NCI-H128 (cell line): ENCODE measurements at regions not wholly inside any gene's neighbourhood (a gene's known extent, or its start where the extent isn't known, plus 50 kb on each side); places are given as distances from the start of the nearest gene placed in this dataset.
"Not testable (repeated sequence)": the region's sequence is repeated elsewhere in the genome, so short reads cannot be mapped to it uniquely, and the experiment has no call there.

Source experiments
- DNase-seq: peaks from one replicate; lab custom pipeline; 2025; ENCODE audit not compliant: unreplicated experiment; lab: John Stamatoyannopoulos, UW

DNA sequence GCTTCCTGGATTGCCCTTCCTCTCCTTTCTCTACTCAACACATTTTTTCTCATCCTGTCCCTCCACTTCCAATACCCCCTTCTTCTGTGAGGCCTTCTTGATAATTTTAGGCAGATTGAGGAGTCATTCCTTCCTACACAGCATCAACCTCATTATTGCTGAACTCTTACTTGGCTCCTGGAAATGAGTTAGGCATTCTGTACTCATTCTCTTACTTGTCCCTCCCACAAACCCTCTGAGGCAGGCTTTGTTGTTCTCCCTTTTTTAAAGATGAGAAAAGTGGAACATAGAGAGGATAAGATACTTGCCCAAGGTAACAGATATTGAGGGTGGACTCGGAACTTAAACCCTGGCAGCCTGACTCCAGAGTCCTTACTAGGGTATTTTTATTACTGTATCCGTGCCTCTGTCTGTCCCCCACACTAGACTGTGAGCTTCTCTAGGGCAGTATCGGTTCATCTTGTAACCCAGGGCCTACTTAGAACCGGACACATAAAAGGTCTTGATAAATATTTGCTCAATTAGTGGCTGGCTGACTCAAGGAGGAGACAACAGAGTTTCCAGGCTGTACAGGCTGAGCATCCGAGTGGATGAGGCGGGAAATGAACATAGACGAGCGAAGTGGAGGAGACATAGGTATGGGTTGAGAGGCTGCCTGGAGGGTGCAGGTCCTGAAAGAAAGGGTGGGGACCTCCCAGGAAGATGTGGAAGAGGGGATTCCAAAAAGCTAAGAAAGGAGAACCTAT, 148.7 kb upstream of the ATP2B2 start:
- no peak for DNase-seq

DNA sequence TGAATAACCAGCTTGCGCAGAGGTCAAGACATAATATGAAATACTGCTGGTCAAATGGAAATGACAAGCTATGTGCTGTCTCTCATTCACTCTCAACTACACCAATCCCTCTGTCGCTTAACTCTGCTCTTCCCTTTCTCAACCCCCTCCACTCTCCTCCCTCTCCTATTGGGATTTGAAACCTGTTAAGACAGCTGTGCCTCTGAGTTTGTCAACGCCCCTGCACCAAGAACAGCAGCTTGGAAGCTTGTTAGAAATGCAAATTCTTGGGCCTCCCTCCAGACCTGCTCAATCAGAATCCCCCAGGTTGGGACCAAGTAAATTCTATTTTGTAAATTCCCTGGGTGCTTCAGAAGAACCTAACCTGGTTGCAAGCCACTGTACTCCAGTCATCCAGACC, 149.7 kb upstream of the ATP2B2 start:
- DNase-seq = no peak

DNA sequence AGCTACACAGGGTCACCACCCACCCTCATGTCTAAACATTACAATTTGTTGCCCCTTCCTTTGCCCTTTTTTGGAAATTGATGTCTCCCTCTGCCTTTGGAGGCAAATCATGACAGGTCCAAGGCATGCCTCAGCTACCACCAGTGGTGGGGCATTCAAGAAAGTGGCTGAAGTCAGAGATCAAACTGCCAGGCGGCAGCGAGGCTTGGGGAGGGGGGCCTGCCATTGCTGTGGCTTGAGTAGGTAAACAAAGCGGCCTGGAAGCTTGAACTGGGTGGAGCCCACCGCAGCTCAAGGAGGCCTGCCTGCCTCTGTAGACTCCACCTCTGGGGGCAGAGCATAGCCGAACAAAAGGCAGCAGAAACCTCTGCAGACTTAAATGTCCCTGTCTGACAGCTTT, 152.0 kb upstream of the ATP2B2 start:
- not testable (repeated sequence) for DNase-seq

DNA sequence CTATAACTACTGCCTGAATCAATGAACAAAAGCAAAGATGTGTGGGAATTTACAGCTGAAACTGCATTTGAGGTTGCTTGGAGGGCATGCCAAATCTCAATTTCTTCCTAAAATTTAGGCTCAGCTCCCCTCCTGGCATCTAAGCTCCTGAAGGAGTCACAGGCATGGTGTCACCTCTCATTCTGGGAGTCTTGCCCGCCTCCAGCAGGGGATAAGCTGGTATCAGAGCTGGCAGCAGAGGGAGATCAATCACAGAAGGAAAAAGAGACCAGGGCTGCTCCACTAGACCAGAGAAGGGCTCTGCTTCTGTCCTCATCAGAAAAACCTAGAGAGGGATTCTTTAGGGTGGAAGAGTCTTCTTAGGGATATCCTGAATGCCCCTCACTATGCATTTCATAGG, 150.4 kb upstream of the SLC6A11 start:
- DNase-seq = no peak

DNA sequence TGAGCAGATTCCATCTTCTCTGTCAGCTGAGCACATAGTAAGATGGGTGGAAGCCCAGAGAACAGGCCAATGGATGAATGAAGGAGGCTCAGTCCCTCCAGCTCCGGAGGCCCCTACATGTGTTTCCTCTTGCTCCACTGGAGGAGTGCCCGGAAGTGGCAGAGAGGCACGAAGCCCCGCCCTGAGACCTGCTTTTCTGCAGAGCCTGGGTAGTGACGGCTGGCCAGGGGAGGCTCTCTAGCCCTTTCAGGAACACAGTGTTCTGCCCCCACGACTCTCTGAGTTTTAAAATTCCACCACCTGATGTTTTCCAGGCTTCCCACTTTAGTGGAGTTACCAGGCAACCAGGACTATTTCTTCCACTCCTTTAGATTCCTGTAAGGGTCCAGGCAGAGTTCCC, 149.4 kb upstream of the SLC6A11 start:
- no peak for DNase-seq

DNA sequence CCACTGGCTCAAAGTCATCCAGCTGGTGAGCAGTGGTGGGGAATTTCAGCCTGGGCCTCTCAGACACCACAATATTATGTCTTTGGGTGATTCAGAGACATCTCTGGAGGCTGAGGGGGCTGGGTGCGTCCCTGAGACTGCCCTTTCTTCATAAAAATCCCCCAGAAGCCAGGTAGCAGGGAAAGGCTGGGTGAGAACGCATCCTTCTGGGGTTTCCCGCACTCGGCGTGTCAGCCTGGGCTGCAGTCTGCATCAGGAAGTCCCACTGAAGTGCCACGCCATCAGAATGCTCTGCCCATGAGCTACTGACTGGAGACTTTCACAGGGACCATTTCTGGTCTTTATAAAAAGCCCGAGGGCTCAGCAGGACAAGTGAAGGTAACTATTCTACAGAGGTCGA, 148.8 kb upstream of the SLC6A11 start:
- no peak for DNase-seq

DNA sequence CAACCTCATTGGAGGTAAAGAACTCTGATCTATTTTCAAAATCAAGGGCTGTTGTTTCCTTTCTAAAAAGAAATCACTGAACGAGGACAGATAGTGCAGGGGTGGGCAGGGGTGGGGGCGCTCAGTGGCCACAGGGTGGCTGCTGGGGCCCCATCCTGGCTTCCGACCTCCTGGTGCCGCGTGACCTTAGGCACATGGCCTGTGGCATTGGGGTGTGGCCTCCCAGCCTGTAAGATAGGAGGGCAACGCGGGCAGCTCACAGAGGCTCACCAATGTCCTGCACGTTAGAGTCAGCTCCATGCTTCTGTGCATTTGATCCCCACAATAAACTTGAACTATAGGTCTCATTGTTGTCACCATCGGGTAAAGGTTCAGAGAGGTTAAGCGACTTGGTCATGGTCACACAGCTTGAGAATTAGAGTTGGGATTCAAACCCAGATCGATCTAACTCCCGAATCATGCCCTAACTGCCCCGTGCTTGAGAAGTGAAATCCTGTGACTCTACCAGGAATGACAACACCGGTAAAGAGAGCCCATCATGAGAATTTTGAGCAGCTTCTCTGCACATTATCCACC, 148.0 kb upstream of the SLC6A11 start:
- DNase-seq = no peak

DNA sequence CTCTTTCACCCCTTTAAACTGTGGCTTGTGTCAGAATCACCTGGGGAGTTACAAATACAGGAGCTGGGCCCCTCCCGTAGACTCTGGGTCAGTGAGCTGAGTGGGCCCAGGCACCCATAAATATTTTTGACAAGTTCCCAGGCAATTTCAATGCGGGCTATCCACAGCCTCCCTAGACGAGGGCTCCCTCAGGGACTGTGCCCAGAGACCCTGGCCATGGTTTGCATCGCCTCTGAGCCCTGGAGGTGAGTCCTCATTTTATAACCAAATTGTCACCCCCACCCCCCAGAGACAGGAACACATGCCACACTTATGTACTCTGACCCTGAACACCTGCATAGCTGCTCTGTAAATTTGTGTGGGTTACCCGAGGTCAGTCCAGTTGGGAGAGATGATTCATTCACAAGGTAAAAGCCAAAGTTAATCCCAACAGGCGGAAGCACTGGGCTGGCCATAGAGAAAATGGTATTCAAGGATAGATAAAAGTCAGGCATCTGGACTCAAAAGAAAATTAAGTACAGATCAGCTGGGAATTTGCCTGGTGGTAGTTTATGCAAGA, 146.5 kb upstream of the SLC6A11 start:
- DNase-seq = no peak

DNA sequence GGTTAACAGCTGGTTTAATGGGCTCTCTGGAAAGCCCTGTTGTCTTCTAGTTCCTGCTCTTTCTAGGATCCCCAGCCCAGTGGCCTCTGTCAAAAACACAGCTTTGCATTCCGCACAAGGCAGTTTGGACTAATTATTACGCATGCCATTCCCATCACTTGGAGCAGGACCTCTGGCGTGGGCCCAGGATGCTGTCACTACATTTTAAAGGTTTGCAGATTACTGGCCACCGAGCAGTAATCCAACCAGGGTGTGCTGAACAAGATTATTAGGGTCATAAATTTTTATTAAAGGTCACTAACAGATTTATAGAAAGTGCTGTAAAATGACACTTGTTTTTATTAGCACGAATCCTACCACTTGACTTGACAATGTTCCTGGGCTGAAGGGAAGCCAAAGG, 143.6 kb upstream of the SLC6A11 start:
- DNase-seq = no peak

DNA sequence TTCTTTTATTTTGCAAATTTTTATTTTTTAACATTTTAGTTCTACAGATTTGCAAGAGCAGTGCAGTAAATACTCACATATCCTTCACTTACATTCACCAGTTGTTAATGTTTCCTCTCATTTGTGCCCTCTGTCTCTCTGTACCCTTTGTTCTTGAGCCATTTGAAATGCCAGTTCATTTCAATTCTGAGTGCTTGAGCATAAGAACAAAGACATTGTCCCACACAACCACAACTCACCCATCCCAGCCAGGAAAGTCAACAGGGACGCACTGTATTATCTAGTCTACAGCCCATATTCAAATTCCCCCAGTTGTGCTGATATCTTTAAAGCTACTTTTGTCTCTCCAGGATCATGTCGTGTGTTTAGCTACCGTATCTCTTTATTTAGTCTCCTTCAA, 141.4 kb upstream of the SLC6A11 start:
- DNase-seq = no peak

DNA sequence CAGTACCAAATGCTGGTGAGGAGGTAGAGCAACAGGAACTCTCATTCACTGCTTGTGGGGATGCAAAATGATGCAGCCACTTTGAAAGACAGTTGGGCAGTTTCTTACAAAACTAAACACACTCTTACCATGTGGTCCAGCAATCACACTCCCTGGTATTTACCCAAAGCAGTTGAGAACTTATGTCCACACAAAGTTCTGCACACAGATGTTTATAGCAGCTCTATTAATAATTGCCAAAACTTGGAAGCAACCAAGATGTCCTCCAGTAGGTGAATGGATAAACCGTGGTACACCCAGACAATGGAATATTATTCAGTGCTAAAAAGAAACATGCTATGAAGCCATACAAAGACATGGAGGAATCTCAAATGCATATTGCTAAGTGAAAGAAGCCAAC, 139.1 kb upstream of the SLC6A11 start:
- no peak for DNase-seq

DNA sequence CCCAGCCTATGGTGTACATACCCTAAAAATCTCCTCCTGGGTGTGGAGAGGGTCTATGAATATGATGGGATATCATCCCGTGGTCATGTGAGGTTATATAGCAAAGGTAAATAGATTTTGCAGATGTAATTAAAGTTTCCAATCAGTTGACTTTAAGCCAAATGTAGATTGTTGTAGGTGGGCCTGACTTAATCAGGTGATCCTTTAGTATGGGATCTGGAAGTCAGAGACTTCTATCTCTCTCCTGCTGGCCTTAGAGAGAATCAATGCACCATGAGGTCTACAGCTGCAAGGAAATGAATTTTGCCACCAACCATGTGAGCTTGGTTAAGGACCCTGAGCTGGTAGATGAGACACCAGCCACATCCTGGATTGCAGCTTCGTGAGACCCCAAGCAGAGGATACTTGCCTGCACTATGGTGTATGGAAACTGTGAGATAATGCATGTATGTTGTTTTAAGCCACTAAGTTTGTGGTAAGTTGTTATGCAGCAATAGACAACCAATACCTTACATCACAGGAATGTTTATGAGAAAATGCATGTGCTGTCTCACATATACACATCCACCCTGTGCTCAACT, 137.1 kb upstream of the SLC6A11 start:
- DNase-seq = no peak

DNA sequence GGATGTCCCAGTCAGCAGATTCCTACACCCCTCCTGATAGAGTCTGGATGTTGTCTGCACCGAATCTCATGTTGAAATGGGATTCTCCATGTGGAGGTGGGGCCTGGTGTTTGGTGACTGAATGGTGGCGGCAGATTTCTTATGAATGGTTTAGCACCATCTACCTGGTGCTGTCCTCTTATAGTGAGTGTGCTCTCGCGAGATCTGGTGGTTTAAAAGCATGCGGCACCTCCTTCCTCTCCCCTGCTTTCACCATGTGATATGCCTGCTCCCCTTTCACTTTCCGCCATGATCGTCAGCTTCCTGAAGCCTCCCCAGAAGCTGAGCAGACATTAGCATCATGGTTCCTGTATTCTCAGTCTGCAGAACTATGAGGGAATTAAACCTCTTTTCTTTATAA, 135.2 kb upstream of the SLC6A11 start:
- DNase-seq = no peak

DNA sequence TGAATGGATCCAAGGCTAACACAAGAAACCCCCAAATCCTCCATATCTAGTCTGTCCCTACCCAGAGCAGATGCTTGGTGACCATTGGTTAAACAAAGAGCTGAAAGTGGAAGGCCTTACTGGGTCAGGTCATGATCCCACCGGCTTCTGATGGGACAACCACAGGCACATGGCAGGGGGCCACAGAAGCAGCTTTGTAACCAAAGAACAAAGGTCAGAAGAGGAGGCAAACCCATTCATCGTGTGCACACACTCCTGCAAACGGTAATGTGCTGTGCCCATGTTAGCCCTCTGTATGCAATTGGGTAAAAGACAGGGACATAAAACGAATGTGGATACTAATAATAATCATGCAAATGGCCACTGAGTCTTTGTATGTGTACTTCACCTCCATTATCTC, 133.3 kb upstream of the SLC6A11 start:
- no peak for DNase-seq

DNA sequence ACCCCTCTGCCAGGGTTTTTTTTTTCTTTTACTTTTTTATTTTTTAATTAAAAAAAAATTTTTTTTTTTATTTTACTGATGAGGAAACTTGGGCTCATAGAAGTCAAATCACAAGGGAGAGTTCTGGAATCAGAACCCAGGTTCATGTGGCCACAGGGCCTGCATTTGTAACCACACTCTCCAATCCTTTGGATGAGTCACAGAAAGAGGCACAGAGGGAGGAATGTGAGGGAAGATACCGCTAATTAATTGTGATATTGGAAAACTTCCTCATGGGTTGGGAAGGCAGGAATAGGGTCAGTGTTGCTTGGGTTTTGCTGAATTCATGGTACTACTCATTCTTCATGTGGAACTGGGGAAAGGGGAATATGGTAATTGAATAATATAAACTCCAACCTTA, 132.9 kb upstream of the SLC6A11 start:
- DNase-seq = no peak

DNA sequence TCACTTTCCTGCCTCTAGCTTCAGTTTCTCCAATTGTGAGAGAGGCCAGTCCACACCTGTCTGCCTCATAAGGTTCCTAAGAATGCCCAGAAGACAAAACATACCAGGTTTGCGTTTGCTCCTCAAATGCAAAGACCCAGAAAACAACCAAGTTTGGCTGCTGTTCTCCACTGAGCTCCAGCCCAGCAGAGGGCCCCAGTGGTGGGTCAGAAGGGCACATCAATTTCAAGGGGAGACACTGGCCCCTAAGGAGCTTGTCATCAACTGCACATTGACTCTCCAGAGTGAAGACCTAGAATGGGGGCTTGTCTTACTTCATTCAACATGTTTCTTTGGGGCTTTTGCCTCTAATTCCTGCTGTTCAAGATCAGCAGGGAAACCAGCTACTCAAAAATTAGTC, 127.9 kb upstream of the SLC6A11 start:
- DNase-seq = no peak

DNA sequence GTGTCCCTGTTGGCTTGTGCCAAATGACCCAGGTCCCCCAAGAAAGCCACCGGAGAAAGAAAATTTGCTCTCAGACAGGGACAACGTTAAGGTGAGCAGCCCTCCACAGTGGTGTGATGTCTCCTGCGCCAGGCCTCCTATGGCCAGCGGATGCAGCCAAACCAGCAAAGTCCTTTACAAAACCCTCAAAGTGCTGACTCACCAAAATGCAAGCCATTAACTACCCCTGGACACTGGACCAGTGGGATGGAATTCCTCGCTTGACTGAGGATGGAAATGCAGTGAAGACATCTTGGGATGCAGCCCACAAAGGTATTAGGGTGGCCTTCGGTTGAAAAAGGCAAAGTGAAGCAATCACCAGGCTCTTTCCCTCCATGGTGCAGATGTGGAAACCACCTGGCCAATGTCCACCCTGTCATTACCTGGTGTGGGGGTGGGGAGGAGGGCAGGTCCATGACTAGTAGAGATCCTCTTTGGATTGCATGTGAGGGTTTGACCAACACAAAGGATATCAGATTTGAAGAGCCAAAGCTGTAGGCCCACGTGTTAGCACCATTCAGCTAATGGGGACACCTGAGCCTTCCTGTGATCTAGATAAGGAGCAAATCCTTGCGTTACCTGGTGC, 127.4 kb upstream of the SLC6A11 start:
- no peak for DNase-seq

DNA sequence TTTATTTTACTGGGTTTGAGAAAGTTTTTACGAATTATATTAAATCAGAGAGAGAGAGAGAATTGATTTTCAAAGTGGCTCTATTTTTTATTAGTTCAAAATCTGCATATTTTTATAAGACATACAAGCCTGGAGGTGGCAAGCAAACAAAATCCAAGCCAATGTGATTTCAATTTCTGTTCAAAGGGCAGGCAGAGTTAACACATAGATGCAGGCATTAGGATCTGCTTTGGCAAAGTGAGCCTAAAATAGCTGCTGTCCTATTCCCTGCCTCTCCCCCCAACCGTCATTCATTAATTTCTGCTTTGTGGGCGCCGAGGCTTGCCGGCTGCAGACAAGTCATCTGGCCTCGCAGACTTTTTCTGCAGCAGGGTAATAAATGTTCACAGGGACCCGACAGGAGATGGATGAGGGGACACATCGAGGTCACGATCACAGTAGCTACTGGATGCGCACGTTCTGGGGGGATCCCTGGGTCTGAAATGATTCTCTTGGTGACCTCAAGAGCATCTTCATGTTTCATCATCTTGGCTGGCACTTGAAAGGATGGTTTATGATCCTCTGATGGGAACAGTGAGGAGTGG, 123.9 kb upstream of the SLC6A11 start:
- no peak for DNase-seq

DNA sequence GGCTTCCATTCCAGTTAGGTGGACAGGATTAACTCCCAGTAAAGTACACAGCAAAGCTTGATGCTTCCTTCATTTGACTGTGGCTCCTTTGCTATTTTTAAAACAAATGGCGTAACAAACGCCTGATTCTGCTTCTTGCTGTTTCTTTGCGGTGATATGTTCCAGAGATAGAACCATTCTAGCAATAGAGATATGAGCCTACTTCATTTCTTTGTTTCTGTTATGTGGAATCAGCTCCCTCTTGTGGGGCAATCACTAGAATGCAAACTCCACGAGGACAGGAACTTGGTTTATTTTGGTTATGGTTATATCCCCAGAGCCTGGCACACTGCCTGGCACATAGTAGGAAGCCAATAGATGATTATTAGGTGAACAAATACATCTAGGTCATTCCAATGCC, 122.6 kb upstream of the SLC6A11 start:
- no peak for DNase-seq

DNA sequence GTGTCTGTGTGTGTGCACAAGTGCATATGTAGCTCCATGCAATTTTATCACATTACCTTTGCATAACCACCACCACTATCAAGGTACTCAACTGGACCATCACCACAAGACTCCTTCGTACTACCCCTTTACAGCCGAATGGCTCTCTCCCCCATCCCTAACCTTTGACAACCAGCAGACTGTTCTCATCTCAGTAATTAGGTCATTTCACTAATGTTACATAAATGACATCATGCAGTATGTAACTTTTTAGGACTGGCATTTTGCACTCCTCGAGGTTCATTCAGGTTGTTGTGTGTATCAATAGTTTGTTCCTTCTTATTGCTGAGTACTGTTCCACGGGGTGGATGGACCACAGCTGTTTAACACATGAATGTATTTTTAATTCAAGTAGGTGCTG, 121.8 kb upstream of the SLC6A11 start:
- DNase-seq = no peak

DNA sequence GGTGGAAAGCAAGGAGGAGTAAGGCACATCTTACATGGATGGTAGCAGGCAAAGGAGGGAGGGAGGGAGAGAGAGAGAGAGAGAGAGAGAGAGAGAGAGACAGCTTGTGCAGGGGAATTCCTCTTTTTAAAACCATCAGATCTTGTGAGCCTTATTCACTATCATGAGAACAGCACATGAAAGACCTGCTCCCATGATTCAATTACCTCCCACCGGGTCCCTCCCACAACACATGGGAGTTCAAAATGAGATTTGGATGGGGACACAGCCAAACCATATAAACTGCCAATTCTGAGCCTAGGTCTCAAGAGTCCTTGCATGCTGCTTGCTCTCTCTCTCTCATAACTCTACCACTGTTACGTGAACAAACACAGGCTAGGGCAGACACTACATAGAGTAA, 120.8 kb upstream of the SLC6A11 start:
- not testable (repeated sequence) for DNase-seq
